GM12892 (cell line): ENCODE measurements at regions not wholly inside any gene's neighbourhood (a gene's known extent, or its start where the extent isn't known, plus 50 kb on each side); places are given as distances from the start of the nearest gene placed in this dataset.

ENCODE experiments used
- DNase-seq: peaks from one replicate; pipeline ENCODE4 v3.0.0; 2011; ENCODE audit not compliant: insufficient read length
- FAIRE-seq: peaks from 2 replicates; lab custom pipeline; 2011; peaks lifted over from hg19 to GRCh38; lab: Jason Lieb, UNC
- POLR2A ChIP-seq: IDR thresholded peaks from 2 replicates; pipeline ENCODE4 v1.6.1; 2011; ENCODE audit warnings: low read depth, low read length, control low read depth
- POLR2AphosphoS5 ChIP-seq: IDR thresholded peaks from 2 replicates; pipeline ENCODE4 v1.6.1; 2011; ENCODE audit warnings: low read depth, low read length, control low read depth
- TAF1 ChIP-seq: IDR thresholded peaks from 2 replicates; pipeline ENCODE4 v1.6.1; 2011; ENCODE audit warnings: low read depth, mild to moderate bottlenecking, control low read depth, low read length, borderline replicate concordance

DNA sequence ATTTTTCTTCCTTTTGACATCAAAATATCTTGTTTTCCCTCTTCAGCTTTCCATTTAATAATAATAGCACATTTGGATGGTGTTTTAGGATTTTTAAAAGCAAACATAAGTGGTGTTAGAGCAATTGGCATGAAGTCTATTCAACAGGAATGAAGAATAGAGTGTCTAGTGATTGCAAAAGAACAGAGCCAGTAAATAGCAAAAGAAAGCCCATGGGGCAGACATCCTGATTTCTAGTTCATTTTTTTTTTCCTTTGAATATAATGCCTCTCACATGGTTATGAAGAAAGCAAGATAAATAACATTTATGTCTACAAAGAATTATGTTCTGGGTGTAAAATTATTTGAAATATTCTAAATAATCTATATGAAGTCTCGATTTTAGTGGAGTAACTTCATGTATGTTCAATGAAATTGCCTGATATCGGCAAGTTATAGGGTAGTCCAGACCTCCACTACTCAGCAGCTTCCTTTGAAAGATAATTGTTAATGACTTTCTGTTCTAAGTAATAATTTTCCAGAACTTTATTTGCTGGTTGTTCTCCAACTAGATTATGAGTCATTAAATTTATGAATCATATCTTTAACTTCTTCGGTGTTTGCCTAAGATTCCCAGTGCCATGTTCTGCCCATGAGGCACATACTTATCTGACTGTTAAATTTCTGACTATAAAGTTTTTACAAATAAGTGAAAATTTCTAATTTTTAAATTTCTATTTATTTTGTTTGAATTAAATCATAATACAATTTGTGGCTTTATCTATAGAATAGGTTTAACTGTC, 587.9 kb downstream of the TLL1 start:
- DNase-seq (no peak), FAIRE-seq (no peak)
- no peak for TF ChIP-seq POLR2AphosphoS5
- TF ChIP-seq POLR2A: no peak
- TF ChIP-seq TAF1: no peak

DNA sequence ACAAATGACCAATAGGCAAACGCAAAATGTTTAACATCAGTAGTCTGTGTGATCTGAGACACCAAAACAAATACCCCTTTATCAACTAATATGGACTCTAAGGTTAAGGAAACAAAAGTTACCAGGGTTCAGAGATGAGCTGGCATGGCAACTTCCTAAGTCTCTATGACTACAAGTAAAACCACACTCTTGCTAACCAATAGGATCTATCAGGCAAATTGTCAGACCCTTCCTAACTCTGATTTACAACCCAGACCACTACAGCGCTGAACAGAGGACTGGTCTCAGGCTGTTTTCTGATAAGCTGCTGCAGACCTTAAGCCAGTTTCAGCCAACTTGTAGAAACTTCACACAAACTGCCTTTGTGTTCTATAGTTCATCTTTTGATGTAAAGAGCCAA, 608.0 kb downstream of the TLL1 start:
- DNase-seq (no peak), FAIRE-seq (no peak)
- TF ChIP-seq POLR2A: no peak
- TF ChIP-seq TAF1: no peak
- no peak for TF ChIP-seq POLR2AphosphoS5

DNA sequence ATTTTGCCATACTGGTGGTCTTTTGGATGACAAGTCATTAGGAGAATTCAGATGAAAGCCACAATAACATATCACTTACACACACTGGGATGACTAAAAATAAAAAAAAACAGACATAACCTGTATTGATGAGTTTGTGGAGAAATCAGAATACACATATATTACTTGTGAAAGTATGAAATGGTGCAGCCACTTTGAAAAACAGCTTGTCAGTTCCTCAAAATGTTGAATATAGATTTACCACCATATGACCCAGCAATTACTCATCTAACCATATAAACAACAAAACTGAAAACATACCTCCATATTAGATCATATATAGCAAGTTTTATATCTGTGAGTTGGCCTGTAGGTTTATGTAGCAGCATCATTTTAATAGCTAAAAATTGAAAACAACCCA, 608.7 kb downstream of the TLL1 start:
- TF ChIP-seq POLR2AphosphoS5: no peak
- DNase-seq (no peak), FAIRE-seq (no peak)

DNA sequence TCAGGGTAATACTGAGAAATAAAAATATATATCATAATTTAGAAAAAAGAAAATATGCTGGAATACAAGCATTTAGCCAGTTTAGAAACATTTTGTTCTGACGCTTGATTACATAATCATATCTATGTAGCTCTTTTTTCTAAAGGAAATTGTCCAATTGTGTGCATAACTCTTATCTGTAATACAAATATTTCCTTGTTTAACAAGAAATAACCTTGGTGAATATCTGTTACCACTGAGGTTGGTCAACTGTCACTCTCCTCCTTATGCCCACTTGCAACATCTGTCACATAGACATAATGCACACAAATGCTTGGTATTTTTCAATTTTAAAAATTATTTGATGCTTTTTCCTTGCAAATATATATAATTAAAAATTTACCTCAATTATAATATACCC, 609.7 kb downstream of the TLL1 start:
- TF ChIP-seq TAF1: no peak
- TF ChIP-seq POLR2AphosphoS5: no peak
- TF ChIP-seq POLR2A: no peak
- FAIRE-seq: no peak
- DNase-seq: no peak

DNA sequence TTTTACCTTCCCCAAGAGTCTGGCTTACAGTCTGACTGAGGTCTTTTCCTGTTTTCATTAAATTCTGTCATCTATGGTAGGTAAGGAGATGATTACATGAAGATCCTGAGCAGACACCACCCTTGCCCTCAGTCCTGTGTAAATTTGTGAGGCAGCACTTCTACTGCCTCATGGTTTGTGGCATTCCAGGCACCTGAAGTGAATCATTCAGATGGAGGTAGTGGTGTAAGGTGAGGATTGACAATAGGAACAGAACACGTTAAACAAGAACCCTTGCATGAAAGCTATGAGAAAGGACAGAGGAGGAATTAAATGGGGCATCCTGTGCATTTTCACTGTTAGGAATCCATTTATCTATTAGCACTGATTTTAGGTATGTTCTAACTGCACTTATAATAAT, 618.6 kb downstream of the TLL1 start:
- TF ChIP-seq POLR2AphosphoS5 (no peak), POLR2A (no peak), TAF1 (no peak)
- FAIRE-seq (no peak), DNase-seq (no peak)

DNA sequence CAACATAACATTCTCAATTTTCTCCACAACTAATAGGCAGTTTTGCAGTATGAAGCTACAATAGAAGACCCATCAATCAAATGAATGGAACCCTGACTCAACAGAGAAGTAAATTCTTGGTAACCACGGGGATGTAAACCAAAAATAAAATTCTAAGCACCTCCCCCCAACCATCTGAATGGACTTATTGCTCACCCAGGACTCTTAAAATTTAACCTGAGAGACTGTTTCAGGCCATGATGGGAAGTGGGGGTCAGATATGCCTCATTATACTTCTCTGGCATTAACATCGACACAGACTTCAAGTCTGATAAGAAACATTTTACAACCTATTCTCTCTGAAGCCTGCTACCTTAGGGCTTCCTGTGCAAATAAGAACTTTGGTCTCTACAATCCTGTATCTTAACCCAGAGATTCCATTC, 620.9 kb downstream of the TLL1 start:
- FAIRE-seq (no peak), DNase-seq (no peak)
- TF ChIP-seq POLR2A: no peak
- TF ChIP-seq POLR2AphosphoS5: no peak
- no peak for TF ChIP-seq TAF1

DNA sequence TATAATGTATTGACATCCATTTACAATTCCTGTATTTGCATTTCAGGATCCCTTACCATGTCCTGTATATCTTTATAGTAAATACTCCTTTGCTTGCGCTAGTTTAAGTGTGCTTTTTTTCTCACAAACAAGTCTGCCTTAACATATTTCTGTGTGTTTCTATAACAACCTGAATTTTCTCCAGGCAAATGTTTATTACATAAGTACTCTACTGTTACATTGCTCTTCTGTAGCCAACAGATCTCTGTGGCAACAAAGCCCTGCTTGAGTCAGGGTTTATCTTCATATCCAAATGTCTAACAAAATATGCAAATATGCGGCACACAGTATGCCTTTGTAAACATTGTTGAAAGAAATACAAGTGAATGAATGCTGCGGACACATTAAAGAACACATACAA, 625.5 kb downstream of the TLL1 start:
- FAIRE-seq (no peak), DNase-seq (no peak)
- no peak for TF ChIP-seq TAF1
- TF ChIP-seq POLR2AphosphoS5: no peak
- no peak for TF ChIP-seq POLR2A

DNA sequence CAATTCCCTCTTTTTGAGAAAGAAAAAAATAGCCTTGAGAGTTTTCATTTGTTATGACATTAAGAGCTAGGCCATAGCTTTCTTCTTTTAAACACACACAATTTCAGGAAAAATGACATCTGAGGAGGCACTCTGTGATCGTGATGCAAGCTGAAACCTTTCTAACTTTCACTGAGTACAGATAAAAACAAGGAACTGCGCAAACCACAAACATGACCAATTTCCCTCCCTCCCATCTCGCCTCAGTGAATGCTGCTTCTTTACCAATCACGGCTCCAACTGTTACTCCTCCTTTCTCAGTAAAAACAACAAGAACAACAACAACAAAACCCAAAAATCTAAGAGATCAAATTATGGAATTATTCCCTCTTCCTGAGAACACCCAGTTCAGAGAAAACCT, 626.8 kb downstream of the TLL1 start:
- FAIRE-seq: no peak
- no peak for DNase-seq
- TF ChIP-seq POLR2AphosphoS5 (no peak), TAF1 (no peak), POLR2A (no peak)

DNA sequence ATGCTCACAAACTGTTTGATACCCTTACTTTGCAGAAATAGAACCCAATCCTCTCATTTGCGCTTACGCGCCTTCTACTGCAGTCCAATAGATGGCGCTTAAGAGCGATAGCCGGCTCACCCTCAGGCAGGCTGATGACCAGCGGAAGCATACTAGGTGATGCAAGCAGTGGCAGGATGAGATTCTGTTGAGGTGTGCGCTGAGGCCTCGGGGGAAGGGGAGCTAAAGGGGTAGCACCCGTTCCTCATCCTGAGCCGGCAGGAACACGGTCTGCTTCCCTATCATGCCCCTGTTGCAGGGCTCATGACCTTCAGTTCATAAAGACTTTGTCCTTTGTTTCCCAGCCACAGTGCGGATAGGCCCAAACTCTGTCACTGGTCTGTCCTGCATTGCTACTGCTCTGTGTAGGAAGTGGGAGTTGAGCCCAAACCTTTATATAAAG, 628.9 kb downstream of the TLL1 start:
- FAIRE-seq (no peak), DNase-seq (no peak)
- TF ChIP-seq POLR2A: no peak
- TF ChIP-seq POLR2AphosphoS5: no peak
- no peak for TF ChIP-seq TAF1

DNA sequence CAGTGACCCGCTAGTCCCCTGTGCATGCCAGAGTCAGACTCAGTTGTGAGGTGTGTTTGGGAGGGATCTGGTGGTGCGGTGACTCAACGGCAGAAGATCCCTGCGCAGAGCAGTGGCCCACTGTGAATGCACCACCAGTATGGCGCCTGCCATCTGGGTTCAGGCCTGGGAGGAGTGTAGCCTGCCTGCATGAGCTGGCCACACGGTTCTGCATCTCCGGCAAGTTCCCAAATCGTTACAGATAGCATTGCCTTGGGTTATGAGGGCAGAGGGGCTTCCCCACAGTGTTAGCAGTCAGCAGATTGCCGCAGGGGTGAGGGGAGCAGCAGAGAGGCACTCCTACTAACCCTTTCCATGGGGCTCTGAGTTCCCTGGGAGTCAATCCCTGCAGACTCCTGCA, 629.6 kb downstream of the TLL1 start:
- no peak for DNase-seq
- no peak for FAIRE-seq
- TF ChIP-seq TAF1 (no peak), POLR2A (no peak), POLR2AphosphoS5 (no peak)

DNA sequence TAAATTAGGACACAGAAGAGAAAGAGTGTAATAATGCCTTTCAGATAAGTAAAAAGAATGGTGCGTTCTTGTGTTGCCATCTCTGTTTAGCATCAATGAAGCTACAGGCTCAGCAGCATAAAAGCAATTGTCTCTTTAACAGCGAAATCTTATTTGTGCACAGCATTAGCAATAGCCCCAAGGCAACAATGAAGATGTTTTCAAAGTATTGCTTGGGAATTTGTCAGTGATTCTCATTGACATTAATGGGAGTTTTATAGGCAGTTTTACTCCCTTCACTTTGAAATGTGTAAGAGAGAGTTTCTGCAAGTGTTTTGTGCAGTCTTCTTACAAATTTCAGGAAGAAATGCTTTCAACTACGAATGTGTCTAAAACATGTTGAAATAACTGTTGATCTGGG, 633.0 kb downstream of the TLL1 start:
- TF ChIP-seq POLR2A: no peak
- no peak for TF ChIP-seq POLR2AphosphoS5
- no peak for TF ChIP-seq TAF1
- FAIRE-seq (no peak), DNase-seq (no peak)

DNA sequence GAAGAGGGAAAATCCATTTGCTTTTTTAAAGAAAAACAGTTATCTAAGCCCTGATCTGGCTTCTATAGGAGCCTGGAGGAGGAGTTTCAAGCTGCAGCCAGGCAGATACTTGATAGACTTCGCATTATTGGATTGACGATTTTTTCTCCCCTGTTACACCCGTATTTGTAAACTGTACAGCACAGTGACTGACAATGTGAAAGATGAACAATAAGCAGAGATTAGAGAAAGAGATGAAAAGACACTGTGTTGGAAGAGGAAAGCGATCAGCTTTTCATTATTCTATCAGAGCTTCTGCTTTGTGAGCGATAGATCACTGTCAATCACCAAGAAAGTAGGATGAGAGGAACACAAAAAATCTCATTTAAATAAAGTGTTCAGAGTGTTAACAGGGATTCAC, 639.2 kb downstream of the TLL1 start:
- DNase-seq: no peak
- no peak for FAIRE-seq
- TF ChIP-seq TAF1 (no peak), POLR2A (no peak), POLR2AphosphoS5 (no peak)
